Non-pigmented ciliary epithelial cell (primary cell): ENCODE measurements at regions not wholly inside any gene's neighbourhood (a gene's known extent, or its start where the extent isn't known, plus 50 kb on each side); places are given as distances from the start of the nearest gene placed in this dataset.

ENCODE experiments used
- DNase-seq: peaks from one replicate; pipeline ENCODE4 v3.0.0-alpha.2; 2010; ENCODE audit warnings: low read depth

GRCh38 chr14:101068313-101069227, 165.0 kb upstream of the RTL1 start:
- no peak for DNase-seq

GRCh38 chr14:101069228-101069549, 165.7 kb upstream of the RTL1 start:
- no peak for DNase-seq

- DNase-seq: no peak
These were observed 166.3 kb upstream of the RTL1 start for GRCh38 chr14:101069666-101070362.

GRCh38 chr14:101070540-101071492, 167.3 kb upstream of the RTL1 start:
- no peak for DNase-seq

GRCh38 chr14:101071493-101071906, 168.0 kb upstream of the RTL1 start:
- DNase-seq: no peak

GRCh38 chr14:101072070-101072469, 168.5 kb upstream of the RTL1 start:
- DNase-seq: no peak

GRCh38 chr14:101072531-101072930, 169.0 kb upstream of the RTL1 start:
- DNase-seq: no peak

- peak; percentile 93 for DNase-seq
These were observed 169.5 kb upstream of the RTL1 start for GRCh38 chr14:101072945-101073597.

- no peak for DNase-seq
These were observed 170.1 kb upstream of the RTL1 start for GRCh38 chr14:101073598-101073965.

GRCh38 chr14:101074196-101075024, 170.9 kb upstream of the RTL1 start:
- no peak for DNase-seq

- DNase-seq: no peak
These were observed 171.7 kb upstream of the RTL1 start for GRCh38 chr14:101075025-101075800.

GRCh38 chr14:101075801-101076413, 172.4 kb upstream of the RTL1 start:
- DNase-seq: no peak

- DNase-seq: no peak
These were observed 173.1 kb upstream of the RTL1 start for GRCh38 chr14:101076451-101077198.

- DNase-seq: no peak
These were observed 174.1 kb upstream of the RTL1 start for GRCh38 chr14:101077481-101078074.

- DNase-seq: no peak
These were observed 174.8 kb upstream of the RTL1 start for GRCh38 chr14:101078170-101078891.

- DNase-seq: no peak
These were observed 175.3 kb upstream of the RTL1 start for GRCh38 chr14:101078892-101079221.

GRCh38 chr14:101080922-101081593, 177.5 kb upstream of the RTL1 start:
- DNase-seq: no peak
